Small intestine (tissue), 7 donors: ENCODE measurements at regions not wholly inside any gene's neighbourhood (a gene's known extent, or its start where the extent isn't known, plus 50 kb on each side); places are given as distances from the start of the nearest gene placed in this dataset.

Experiments used
- DNase-seq, 2 donors: peaks; one replicate each; pipeline versions ENCODE4 v3.0.0 to v3.0.0-alpha.2; 2013
- FAIRE-seq: peaks from 2 replicates; lab custom pipeline; 2012; peaks lifted over from hg19 to GRCh38; lab: Jason Lieb, UNC
- H3K27ac ChIP-seq, 3 donors: one replicate each; pipeline ENCODE4 v1.5.1; 2013; ENCODE audit warnings: low read length in 2 of 3, mild to moderate bottlenecking in 2 of 3, control low read depth in 1 of 3, inconsistent platforms in 1 of 3, low read depth in 1 of 3, moderate library complexity in 1 of 3
- H3K27me3 ChIP-seq, 3 donors: one replicate each; pipeline ENCODE4 v1.6.1; 2013; ENCODE audit warnings: low read length in 3 of 3, inconsistent platforms in 1 of 3; ENCODE audit not compliant: control insufficient read depth in 3 of 3, insufficient read depth in 3 of 3
- H3K36me3 ChIP-seq, 3 donors: one replicate each; pipeline ENCODE4 v1.6.1; 2013; ENCODE audit warnings: low read length in 3 of 3, inconsistent platforms in 1 of 3, low read depth in 1 of 3, mild to moderate bottlenecking in 1 of 3, moderate library complexity in 1 of 3; ENCODE audit not compliant: control insufficient read depth in 3 of 3, insufficient read depth in 2 of 3
- H3K4me1 ChIP-seq, 3 donors: one replicate each; pipeline ENCODE4 v1.6.1; 2013; ENCODE audit warnings: low read length in 2 of 3, inconsistent platforms in 1 of 3, low read depth in 1 of 3, mild to moderate bottlenecking in 1 of 3, moderate library complexity in 1 of 3; ENCODE audit not compliant: control insufficient read depth in 3 of 3, insufficient read depth in 2 of 3
- H3K4me3 ChIP-seq, 3 donors: one replicate each; pipeline ENCODE4 v1.5.1; 2013; ENCODE audit warnings: low read length in 3 of 3, control low read depth in 1 of 3, inconsistent platforms in 1 of 3, low read depth in 1 of 3, mild to moderate bottlenecking in 1 of 3, moderate library complexity in 1 of 3
- H3K9me3 ChIP-seq, 2 donors: one replicate each; pipeline ENCODE4 v1.6.1; 2013; ENCODE audit warnings: low read depth in 1 of 2, low read length in 1 of 2; ENCODE audit not compliant: control insufficient read depth in 2 of 2, insufficient read depth in 1 of 2
- WGBS, 3 donors: extraction: QIAGEN DNeasy Blood & Tissue Kit; methylation state at CpG; one replicate each; pipeline ENCODE4 v1.1.7; 2013; 5-methylcytosine and 5-hydroxymethylcytosine counted together
- donor health status: healthy with polysubstance abuse.
- donor health status: control.
- donor health status: control.
- donor health status: Bipolar disorder and iron deficiency.
- donor health status: healthy.

DNA sequence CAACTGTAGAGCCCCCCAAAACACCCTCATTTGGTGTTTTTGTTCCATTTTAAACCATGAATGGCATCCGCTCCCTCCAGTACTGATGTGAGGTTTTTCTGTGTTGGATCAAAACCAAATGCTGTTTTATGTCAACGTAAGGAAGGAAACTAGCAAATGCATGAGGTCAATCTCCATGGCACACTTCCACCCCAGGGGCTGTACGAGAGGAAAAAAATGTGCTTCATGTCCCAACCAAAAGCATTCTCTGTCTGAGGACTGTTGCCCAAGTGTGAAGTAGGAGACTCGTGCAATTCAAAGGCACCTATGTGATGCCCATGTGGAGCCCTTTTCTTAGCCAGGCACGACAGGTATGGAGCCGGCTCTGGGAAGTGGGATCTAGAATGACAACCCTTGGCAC lies 180.3 kb upstream of the MKI67 start:
- peaks cover 0 to 7% of the 10 kb centered on the region in 2 donors for H3K9me3 ChIP-seq
- FAIRE-seq (no peak), DNase-seq (no peak)
- no peak overlapping the region for H3K4me3 ChIP-seq
- no peaks in the 10 kb centered on the region for H3K4me1 ChIP-seq
- H3K27me3 ChIP-seq, result no peaks in the 10 kb centered on the region
- no peak overlapping the region for H3K27ac ChIP-seq
- no peaks in the 10 kb centered on the region for H3K36me3 ChIP-seq
- whole genome bisulfite sequencing, 3 donors, result 62 to 78% (median 71%) methylated on average over 6 of the region's 6 CpGs

DNA sequence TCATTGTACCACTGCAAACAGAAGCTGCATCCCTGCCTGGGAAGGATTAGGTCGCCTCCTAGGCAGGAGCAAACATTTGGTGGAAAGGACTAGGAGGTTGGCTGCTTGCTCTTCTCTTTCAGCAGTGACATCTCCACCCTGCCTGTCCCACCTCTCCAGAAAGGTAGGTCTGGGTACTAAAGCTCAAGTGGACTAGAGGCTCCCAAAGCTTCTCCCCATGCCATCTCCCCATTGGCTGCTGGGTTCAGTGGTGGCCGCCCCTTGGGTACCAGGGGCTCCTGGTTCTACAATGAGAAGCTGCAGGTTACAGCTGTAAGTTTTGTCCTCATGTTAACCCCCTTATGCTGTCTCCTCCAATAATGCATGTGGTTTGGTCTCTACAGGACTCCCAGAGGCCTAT lies 180.7 kb upstream of the MKI67 start:
- Histone ChIP-seq H3K9me3 (peaks cover 0 to 4% of the 10 kb centered on the region in 2 donors), H3K4me3 (no peak overlapping the region), H3K36me3 (no peaks in the 10 kb centered on the region), H3K27ac (no peak overlapping the region), H3K4me1 (no peaks in the 10 kb centered on the region), H3K27me3 (no peaks in the 10 kb centered on the region)
- FAIRE-seq, result no peak
- DNase-seq, result no peak
- 56 to 85% (median 74%) methylated on average over 2 of the region's 2 CpGs for WGBS, 3 donors

DNA sequence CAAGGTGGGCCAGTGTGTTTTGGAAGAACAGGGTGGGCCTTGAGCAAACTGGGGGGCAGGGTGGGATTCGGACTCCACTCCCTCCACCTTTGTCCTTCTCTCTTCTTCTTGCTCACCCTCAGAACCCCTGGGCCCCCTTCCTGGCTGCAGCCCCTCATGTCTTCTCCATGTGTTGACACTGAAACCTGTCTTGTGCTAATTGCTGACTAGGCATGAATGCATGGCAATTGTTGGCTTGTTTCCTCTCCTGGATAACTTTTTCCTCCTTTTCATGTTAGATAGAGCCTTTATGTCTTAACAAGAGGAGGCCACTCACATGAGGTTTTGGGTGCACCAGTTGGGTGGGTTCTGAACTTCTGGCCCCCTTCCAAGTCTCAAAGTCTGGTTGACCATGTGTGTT lies 181.6 kb upstream of the MKI67 start:
- WGBS, 3 donors, result 67 to 85% (median 83%) methylated on average over 1 of the region's 1 CpG

DNA sequence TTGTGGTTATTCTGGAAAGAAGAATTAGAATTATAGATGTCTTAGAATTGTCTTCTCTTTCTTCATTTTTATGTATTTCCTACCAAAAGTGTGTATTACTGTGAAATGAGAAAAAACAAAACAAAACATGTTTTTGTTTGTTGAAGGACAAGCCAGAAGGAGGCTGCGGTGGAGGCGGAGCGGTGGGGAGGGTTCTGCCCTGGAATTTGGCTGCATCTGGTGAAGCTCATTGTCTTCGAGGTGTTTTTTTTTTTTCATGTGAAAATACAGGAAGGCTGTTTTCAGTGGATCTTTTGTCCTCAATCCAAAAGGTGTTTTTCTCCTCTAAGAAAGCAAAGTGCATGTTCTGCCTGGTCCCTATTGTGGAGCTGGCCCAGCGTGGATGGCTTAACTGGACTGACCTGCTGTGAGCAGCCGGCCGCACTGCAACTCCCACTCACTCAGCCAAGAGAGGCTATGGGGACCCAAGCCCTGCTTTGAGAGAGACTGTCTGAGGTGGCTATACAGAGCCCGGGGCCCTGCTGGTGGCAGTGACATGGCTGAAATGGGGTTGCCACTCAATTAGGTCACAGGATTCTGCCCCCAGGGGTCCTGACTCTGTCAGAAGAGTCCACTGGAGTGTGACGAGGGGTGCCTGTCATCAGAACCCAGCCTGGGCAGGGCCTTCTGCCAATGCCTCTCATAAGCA lies 184.9 kb upstream of the MKI67 start:
- FAIRE-seq (no peak), DNase-seq (no peak)
- Histone ChIP-seq H3K27ac (no peak overlapping the region), H3K4me1 (no peaks in the 10 kb centered on the region), H3K36me3 (no peaks in the 10 kb centered on the region), H3K27me3 (no peaks in the 10 kb centered on the region), H3K9me3 (no peaks in the 10 kb centered on the region), H3K4me3 (no peak overlapping the region)
- 63 to 73% (median 67%) methylated on average over 9 of the region's 9 CpGs for WGBS, 3 donors

More for the DNA sequence above, 181.6 kb upstream of the MKI67 start:
- FAIRE-seq (no peak), DNase-seq (no peak)
- Histone ChIP-seq H3K4me1 (no peaks in the 10 kb centered on the region), H3K36me3 (no peaks in the 10 kb centered on the region), H3K27me3 (no peaks in the 10 kb centered on the region), H3K4me3 (no peak overlapping the region), H3K27ac (no peak overlapping the region), H3K9me3 (no peaks in the 10 kb centered on the region)

DNA sequence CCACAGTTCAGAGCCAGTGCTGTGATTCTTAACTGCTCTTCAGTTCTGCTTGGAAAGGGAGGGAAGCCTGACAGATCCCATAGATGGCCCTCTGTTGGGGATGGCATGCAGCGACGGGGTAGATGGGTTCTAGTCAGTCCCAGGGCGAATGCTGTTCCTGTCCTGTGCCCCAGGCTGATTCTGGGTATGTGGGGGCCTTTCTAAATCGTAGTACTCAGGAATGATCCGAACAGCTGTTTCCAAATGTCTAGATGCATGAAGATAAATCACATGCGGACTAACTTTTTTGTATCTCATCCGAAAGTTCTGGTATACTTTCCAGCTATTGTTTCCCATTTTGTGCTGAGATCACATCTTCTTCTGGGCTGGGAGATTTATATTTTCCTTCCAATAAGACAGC lies 186.0 kb upstream of the MKI67 start:
- WGBS, 3 donors, result 76 to 82% (median 78%) methylated on average over 7 of the region's 7 CpGs
- Histone ChIP-seq H3K4me1 (no peaks in the 10 kb centered on the region), H3K36me3 (no peaks in the 10 kb centered on the region), H3K4me3 (no peak overlapping the region), H3K27me3 (no peaks in the 10 kb centered on the region), H3K9me3 (no peaks in the 10 kb centered on the region), H3K27ac (no peak overlapping the region)
- FAIRE-seq (no peak), DNase-seq (no peak)

DNA sequence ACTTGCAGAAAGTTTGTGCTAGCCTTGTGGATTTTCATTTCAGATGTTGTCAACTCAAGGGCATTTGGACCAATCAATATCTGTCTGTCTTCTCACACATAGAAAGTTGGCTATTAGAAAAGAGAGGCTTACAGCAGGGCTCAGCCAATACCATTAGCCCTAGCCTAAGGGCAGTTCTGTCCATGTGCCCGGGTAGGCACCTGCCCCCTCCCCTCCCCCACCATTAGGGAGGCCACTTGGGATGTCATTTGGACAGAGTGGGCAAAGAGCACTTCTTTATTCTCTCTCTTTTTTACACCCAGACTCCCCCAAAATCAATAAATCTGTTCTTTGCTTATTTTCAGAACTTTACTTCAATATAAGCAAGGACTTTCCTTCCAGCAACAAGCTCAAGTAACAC lies 188.5 kb upstream of the MKI67 start:
- no peaks in the 10 kb centered on the region for H3K27me3 ChIP-seq
- no peak for FAIRE-seq

DNA sequence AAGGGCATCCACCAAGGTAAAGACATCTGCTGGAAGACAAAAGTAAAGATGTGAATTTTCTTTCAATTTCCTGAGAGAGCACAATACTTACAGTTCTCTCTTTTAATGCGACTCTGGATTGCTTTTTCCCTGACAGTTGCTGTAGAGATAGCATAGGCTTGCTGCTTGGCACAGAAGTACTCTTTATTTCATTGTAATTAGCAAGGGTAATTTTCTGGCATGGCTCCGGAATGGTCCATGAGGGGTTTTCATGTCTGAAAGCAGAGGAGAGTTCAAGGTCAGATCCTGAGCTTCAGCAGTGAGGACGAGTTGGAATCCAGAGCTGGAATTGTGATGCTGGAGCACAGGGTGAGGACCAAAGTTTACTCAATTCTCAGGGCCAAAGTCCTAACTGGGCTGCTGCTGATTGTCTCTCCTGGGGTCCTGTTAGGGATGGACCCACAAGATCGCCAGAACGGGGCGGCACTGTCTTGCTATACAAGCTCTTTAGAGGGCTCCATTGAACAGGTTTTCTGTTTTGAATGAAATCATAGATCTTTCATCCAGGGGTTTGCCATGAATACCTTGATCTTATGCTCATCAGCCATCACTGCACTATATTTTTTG lies 190.0 kb upstream of the MKI67 start:
- FAIRE-seq, result no peak
- H3K4me3 ChIP-seq, result no peak overlapping the region
- no peaks in the 10 kb centered on the region for H3K9me3 ChIP-seq
- no peaks in the 10 kb centered on the region for H3K27me3 ChIP-seq
- no peaks in the 10 kb centered on the region for H3K4me1 ChIP-seq
- no peak for DNase-seq
- H3K36me3 ChIP-seq, result no peaks in the 10 kb centered on the region
- no peak overlapping the region for H3K27ac ChIP-seq
- 71 to 79% (median 71%) methylated on average over 6 of the region's 6 CpGs for WGBS, 3 donors

More for the DNA sequence above, 188.5 kb upstream of the MKI67 start:
- no peak for DNase-seq
- Histone ChIP-seq H3K9me3 (no peaks in the 10 kb centered on the region), H3K4me3 (no peak overlapping the region), H3K27ac (no peak overlapping the region), H3K4me1 (no peaks in the 10 kb centered on the region), H3K36me3 (no peaks in the 10 kb centered on the region)
- 24 to 54% (median 27%) methylated on average over 1 of the region's 1 CpG for whole genome bisulfite sequencing, 3 donors

DNA sequence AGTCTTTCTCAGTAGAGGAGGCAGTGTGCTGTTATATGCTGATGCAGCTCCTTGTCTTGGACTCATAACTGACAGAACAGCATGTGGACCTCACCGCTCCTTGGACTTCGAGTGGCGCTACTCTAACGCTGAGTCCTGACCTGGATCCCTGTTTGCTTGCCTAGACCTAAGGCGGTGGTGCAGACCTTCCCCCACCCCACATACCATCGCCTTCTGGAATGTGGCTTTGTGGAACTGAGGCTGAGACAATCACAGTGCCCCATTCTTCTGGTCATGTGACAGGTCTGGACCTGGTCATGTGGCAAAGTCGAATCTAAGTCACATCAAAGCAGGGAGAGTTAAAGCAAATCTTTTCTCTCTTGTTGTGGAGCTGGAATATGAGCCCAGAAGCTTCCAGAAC lies 190.7 kb upstream of the MKI67 start:
- H3K27me3 ChIP-seq, result no peaks in the 10 kb centered on the region
- H3K4me1 ChIP-seq, result no peaks in the 10 kb centered on the region
- no peaks in the 10 kb centered on the region for H3K36me3 ChIP-seq
- DNase-seq, result no peak
- WGBS, 3 donors, result 70 to 86% (median 76%) methylated on average over 7 of the region's 7 CpGs
- H3K4me3 ChIP-seq, result no peak overlapping the region
- H3K9me3 ChIP-seq, result no peaks in the 10 kb centered on the region
- no peak for FAIRE-seq
- H3K27ac ChIP-seq, result no peak overlapping the region
